DMS53 (cell line): ENCODE measurements at regions not wholly inside any gene's neighbourhood (a gene's known extent, or its start where the extent isn't known, plus 50 kb on each side); places are given as distances from the start of the nearest gene placed in this dataset.
"Not testable (repeated sequence)": the region's sequence is repeated elsewhere in the genome, so short reads cannot be mapped to it uniquely, and the experiment has no call there.

Experiments
- DNase-seq: peaks from one replicate; lab custom pipeline; 2025; lab: John Stamatoyannopoulos, UW

- no peak for DNase-seq
Measured at GRCh38 chr14:96686126-96686525, 111.1 kb upstream of the VRK1 start.

- no peak for DNase-seq
Measured at GRCh38 chr14:96688629-96689028, 108.6 kb upstream of the VRK1 start.

GRCh38 chr14:96690713-96691383, 106.3 kb upstream of the VRK1 start:
- no peak for DNase-seq

GRCh38 chr14:96693252-96693820, 103.8 kb upstream of the VRK1 start:
- no peak for DNase-seq

- DNase-seq: no peak
Measured at GRCh38 chr14:96693987-96694386, 103.2 kb upstream of the VRK1 start.

GRCh38 chr14:96698960-96699539, 98.1 kb upstream of the VRK1 start:
- peak; percentile 10 for DNase-seq

- no peak for DNase-seq
Measured at GRCh38 chr14:96699666-96700065, 97.5 kb upstream of the VRK1 start.

- no peak for DNase-seq
Measured at GRCh38 chr14:96702831-96703230, 94.4 kb upstream of the VRK1 start.

- no peak for DNase-seq
Measured at GRCh38 chr14:96705422-96706092, 91.6 kb upstream of the VRK1 start.

- DNase-seq: no peak
Measured at GRCh38 chr14:96706893-96707292, 90.3 kb upstream of the VRK1 start.

- DNase-seq: no peak
Measured at GRCh38 chr14:96710060-96710666, 87.0 kb upstream of the VRK1 start.

GRCh38 chr14:96711559-96712267, 85.5 kb upstream of the VRK1 start:
- no peak for DNase-seq

GRCh38 chr14:96713426-96713825, 83.8 kb upstream of the VRK1 start:
- no peak for DNase-seq

GRCh38 chr14:96714537-96714936, 82.6 kb upstream of the VRK1 start:
- DNase-seq: not testable (repeated sequence)

- no peak for DNase-seq
Measured at GRCh38 chr14:96717116-96717515, 80.1 kb upstream of the VRK1 start.

- no peak for DNase-seq
Measured at GRCh38 chr14:96718407-96718806, 78.8 kb upstream of the VRK1 start.

- not testable (repeated sequence) for DNase-seq
Measured at GRCh38 chr14:96720702-96721101, 76.5 kb upstream of the VRK1 start.

- no peak for DNase-seq
Measured at GRCh38 chr14:96722736-96723135, 74.4 kb upstream of the VRK1 start.

- no peak for DNase-seq
Measured at GRCh38 chr14:96723946-96724345, 73.2 kb upstream of the VRK1 start.

- DNase-seq: no peak
Measured at GRCh38 chr14:96725232-96725631, 72.0 kb upstream of the VRK1 start.

- no peak for DNase-seq
Measured at GRCh38 chr14:96727073-96727472, 70.1 kb upstream of the VRK1 start.

GRCh38 chr14:96727491-96727890, 69.7 kb upstream of the VRK1 start:
- no peak for DNase-seq
